Activated T-cell treated with anti-CD3 and anti-CD28 coated beads for 48 hours (primary cell): ENCODE measurements at regions not wholly inside any gene's neighbourhood (a gene's known extent, or its start where the extent isn't known, plus 50 kb on each side); places are given as distances from the start of the nearest gene placed in this dataset.

ENCODE experiments used
- DNase-seq: peaks from one replicate; pipeline ENCODE4 v3.0.0-alpha.2; 2020; ENCODE audit warnings: low read depth

DNA sequence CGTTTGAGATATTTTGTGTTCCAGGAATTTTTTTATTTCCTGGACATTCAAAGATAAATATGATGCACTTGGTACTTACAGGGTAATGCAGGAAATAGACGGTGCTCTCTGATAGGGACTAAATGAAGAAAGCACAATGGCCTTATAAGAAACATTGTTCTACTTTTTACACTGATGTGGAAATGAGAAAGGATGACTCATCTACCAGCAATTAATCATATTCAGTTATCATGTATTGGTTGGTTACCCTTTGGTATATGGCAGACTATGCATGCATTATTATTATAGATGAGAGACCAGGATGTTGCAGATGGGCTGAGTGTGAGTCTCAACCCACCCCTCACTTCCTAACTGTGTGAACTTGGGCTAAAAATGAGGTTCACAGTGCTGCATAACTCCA is 222.2 kb downstream of the FLRT2 start:
- DNase-seq, result no peak

- no peak for DNase-seq
These were observed 214.6 kb downstream of the FLRT2 start for GRCh38 chr14:85744573-85744972.

DNA sequence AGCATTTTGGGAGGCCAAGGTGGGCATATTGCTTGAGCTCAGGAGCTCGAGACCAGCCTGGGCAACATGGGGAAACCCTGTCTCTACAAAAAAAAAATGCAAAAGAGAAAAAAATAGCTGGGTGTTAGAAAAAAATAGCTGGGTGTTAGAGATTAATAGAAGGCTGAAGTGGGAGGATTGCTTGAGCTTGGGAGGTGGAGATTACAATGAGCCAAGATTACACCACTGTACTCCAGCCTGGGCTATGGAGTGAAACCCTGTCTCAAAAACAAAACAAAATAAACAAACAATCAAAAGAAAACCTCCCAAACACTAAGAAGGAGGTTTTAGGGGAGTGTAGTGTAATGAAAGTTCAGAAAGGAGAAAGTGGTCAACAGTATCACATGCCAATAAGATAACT is 202.1 kb downstream of the FLRT2 start:
- no peak for DNase-seq

DNA sequence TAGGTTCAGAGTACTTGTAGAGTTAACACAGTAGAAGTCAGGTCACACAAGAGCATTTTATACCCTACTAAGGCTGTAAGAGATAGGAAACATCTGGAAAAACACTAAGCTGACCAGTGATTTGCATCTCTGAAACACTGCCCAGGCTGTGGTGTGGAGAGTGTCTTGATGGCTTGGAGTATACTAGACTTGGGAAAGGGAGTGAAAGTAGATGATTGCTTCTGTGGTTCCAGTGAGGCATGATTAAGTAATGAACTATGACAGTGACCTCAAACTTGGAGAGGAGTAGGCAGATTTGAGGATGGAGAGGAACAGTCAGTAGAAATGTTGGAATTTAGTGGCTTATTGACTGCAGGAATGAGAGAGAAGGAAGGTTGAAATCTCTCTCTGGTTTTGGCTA is 201.2 kb downstream of the FLRT2 start:
- DNase-seq, result no peak

DNA sequence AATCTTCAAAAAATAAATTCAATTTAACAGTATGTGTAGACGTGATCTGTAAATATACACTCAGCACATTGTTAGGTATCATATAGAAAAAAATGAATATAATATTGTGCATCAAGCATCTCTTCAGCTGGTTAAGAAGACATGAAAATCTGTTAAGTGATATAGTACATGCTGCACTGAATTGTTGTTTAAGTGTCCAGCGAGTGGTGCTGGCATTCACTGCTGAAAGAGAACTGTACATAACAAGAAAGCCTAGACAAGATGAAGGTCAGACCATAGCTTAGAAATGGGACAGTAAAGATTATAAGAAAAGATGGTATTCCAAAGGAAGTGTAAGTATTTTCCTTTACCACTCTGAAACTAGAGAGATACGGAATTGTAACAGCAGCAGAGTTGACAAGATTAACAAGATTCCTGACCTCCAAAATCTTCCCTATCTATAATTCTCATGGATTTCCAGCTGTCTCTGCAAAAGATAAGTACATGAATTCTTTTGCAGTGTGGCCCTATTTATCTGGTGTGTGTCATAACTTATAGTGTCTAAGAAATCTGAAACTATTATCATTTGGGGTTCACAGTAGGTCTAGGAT is 198.6 kb downstream of the FLRT2 start:
- DNase-seq, result no peak

- DNase-seq, result no peak
These were observed 184.1 kb downstream of the FLRT2 start for GRCh38 chr14:85714069-85714468.

- no peak for DNase-seq
These were observed 181.7 kb downstream of the FLRT2 start for GRCh38 chr14:85711620-85712019.
